Islet of Langerhans (tissue), 1 donor: ENCODE measurements at regions not wholly inside any gene's neighbourhood (a gene's known extent, or its start where the extent isn't known, plus 50 kb on each side); places are given as distances from the start of the nearest gene placed in this dataset.

Source experiments
- FAIRE-seq: peaks from one replicate; lab custom pipeline; 2011; peaks lifted over from hg19 to GRCh38; lab: Jason Lieb, UNC

DNA sequence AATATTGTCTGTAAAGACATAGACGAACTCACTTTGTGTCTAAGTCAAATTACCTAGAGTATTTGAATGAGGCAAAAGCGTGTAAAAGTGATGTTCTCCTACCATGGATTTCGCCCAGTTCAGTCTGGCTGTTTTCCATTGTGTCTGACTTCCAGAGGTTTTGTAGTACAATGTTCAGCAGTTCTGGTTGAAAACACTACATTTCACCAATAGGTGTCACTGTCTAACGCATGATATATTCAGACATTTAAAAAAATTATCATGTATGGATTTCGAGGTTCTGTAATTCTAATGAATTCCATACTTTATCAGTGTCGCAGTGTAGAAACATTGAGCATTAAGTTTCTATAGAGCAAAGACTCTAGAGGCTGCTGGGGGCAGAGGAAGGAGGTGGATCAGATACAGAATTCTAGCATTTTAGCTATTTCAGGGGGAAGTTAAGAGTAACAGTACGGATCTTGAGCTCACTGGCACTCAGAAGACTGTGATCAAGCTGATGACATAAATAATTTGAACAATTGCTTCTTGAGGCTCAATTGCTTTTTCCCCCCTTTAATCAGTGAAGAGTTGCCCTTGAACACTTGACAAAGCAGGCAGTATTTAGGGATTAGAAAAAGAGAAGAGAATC lies 196.9 kb upstream of the RHOBTB1 start:
- FAIRE-seq: peak; percentile 99

DNA sequence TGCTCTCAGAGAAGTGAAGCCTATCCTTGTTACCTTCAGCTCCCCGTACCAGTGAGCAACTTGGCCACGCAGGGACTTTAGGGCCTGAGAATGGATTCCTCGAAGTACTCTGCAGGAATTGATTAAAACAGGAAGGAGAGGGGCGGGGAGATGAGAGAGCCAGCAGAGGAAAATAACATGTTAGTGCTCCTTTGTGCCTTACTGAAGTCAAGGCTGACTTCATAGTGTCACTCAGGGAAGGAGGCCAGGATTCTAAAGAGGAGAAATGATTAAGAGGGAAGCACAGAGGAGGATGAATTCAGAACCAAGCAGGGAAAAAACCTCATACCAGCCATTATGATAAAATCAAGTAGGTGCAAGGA lies 195.6 kb upstream of the RHOBTB1 start:
- FAIRE-seq: no peak

DNA sequence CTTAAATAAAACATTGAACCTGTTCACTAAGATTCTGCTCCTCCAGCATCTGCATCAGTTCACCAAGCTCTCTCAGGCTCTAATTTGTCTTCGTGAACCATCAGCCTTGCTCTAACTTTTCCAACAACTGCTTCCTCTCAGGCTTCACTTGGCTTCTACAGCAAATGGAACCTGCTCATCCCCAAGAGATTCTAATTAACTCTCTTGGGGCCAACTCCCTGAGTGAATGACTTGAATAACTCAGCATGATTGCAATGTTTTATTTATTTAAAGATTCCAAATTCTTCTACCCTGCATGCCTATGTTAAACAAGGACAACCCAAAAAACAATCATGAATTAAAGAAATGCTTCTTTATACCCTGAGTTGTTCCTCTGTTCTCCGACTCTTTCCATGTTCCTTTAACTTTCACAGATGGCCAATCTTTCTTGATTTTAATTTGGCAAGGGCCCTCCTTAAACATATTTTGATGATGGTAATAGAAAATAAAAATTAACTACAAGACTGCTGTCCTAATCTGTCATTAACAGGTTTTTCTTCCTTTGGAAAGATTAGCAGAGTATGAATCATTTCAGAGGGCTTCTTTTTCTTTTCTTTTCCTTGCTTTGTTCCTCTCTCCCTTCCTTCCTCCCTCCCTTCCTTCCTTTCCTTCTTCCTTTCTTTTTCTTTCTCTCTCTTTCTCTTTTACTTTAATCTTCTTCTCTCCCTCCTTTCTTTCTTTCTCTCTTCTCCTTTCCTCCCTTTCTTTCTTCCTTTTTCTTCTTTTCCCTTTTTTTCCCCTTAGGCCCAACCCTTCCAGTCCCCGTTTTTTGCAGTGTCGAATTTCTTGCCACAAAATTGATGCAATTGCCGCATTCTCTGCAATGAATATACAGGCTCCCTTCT lies 195.0 kb upstream of the RHOBTB1 start:
- no peak for FAIRE-seq

DNA sequence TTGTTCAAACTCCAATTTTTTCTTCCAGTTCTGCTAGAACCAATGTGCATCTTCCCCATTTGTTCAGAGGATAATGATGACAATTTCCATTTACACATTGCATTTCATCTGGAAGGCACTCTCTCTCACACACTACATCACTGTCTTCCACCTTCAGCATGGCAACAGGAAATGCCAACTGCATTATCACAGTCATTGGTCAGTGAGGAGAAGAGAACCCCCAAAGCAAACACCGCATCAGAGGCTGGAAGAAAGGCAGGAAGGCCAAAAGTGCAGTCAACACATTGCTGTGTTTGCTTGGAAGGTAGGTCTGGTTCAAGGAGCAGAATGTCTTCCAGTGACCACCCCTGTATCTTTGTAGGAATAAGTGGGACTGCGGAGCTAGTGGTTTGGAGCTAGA lies 192.2 kb upstream of the RHOBTB1 start:
- FAIRE-seq: peak; percentile 43

DNA sequence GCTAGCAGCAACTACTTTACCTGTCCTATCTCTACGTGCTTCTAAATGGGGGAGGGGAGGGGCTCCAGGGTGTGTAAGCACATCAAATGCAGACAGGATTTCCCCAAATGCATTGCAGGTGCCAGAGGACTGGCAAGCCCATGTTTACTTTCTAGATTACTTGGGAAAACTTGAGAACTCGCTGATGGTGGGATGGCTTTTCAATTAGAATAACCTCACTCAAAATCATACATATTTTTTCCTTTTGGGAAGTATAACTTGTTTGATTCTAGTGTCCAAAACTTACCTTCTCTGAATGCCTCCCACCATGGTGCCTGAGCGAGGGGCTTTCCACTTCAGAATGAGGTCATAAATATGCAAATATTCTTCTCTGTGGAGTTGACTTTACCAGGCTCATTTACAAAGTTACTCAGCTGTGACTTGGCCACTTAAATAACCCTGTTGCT lies 191.3 kb upstream of the RHOBTB1 start:
- FAIRE-seq: no peak

DNA sequence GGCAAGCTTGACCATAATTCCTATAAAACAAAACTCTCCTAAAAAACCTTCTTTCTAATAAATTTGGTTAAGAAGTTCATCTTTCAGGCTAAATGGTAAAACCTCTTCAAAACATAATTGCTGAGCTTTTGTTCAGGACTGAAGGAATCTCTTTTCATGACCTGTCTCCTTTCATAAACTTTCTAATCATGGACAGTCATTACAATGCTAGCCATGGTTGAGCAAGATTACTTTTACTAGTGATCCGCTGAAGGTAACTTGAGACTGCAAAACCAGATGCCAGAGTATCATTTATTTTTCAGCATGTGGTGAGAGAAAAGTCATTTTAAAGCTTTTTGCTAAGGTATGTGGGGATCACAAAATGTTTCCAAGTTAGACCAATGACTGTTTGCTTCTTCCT lies 186.4 kb upstream of the RHOBTB1 start:
- FAIRE-seq: no peak

DNA sequence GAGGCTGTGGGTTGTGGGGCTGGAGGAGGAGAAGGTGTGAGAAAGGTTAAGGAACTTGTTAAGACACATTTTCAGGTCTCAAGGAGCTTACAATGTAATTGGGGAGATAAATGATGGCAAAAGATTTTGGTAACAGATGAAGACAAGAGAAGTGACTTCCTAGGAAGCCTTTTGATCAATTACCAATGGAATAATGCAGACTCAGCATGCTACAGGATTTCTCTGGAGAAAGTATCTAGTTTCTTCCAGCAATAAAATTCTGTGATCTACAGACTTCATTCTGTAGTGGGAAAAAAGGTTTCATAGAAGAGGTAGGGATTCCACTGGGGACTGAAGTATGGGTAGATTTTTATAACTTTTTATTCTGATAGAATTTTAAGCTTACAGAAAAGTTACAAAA lies 184.2 kb upstream of the RHOBTB1 start:
- no peak for FAIRE-seq

DNA sequence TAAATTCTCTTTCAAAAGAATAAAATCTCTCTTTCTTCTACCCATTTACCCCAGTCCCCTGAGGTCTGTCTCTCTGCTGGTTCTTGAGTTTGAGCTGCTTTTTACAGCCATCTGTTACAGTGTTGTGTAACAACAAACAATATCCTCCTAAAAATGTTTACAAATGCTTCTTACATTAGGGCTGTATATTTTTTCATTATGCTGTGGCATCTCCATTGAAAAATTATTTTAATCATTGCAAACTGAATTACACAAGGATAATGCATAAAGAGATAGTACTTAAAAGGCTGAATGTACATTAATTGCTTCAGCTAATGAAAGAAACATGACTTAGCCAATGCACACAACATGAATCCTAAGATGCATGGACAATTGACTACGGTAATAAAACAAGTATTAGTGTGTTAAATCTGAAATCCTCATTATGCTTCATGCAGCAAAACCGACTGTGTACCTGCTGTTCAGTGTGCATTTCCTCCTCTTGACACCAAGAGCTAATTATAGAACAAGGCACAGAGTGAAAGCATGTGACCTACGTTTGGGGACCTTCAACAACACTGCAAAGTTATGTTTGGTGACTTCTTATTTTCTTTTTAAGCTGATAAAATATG lies 181.7 kb upstream of the RHOBTB1 start:
- no peak for FAIRE-seq

DNA sequence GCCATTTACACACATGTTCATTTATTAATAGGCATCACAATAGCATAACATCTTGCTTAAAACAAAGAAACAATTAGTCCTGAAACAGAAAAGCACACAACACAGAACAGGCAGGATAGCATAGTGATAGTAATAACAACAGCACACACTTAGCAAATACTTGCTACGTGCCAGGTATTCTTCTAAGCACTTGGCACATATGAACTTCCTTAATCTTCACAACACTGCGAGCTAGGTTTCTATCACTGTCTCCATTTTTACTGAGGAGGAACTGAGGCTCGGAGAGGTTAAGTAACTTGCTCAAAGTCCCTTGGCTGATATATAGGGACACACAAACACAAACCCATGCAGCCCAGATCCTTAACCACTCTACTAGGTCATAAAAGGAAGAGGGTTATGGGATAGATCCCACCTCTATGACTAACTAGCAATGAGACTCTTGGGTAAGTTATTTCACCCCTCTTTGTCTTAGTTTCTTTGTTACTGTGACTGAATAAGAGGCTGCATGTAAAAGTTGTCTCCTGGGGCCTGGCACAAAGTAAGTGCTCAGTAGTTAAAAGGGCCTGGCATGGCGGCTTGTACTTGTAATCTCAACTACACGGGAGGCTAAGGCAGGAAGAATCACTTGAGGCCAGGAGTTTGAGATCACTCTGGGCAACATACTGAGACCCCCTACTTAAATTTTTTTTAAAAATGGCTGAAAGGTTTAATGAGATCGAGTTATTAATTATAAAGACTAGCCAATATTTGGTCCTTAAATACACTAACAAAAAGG lies 181.0 kb upstream of the RHOBTB1 start:
- no peak for FAIRE-seq

DNA sequence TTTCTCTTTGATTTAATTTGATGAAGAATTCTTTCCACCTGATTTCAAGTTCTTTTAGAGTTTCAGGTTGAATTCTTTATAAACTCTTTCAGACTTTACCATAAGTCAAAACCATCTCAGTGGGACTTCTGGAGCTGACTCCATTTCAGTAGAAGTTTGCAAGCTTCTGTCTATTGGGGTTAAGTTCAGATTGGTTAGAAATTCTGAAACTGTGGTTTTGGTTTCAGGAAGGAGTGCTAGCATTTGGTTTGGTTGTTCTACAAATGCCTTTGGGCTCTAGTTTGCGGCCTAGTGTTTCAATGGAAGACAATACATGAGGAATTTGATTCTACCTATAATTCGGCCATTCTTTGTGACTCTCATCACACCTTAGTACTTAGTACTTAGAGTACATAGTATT lies 176.8 kb upstream of the RHOBTB1 start:
- FAIRE-seq: no peak

DNA sequence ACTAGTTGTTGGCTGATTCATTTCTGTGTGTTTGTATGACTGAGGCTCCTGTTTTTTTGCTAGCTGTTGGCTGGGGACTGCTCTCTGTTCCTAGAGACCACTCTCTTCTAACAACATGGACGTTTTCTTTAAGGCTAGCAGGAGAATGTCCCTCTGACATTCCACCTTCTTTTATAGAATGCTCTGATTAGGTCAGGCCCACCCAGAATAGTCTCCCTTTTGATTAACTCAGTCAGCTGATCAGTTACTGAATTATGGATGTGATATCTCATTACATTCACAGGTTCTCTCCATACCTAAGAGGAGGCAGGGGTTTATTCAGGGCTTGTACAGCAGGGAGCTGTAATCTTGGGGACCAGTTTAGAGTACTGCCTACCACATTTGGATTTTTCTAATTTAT lies 175.6 kb upstream of the RHOBTB1 start:
- no peak for FAIRE-seq

DNA sequence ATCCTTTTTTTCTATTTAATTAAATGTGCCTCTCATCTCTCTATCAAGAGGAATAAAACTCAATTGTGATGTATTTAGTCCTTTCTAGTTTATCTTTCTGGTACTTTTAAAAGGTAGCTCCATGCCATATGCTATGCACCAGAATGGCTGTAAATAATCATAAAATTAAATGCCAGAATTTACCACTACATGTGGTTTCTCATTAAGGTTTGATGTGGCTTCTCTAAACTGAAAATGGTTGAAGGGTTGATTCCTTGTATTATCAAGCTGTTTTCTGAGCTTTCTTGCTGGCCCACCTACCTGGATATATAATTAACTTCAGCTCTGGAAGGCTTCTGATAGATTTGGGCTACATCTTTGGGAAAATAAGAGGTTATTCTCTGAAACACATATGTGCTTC lies 171.9 kb upstream of the RHOBTB1 start:
- FAIRE-seq: no peak

DNA sequence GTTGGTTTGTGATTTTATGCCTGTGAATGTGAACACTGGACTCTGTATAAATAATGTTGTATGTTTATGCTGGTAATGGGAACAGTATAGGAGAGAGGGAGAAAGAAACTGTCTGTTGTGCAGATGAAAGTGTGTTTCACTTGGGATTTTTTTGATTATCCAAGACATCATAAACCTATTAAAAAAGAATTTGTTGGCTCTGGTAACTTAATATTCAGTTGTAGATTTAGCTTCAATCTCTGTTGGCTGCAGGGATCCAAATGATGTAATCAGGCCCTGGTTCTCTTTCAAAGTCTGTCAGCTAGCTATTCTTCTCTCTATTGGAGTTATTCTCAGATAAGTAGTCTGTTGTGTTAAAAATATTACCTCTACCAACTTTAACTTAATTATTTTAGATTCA lies 168.8 kb upstream of the RHOBTB1 start:
- no peak for FAIRE-seq

DNA sequence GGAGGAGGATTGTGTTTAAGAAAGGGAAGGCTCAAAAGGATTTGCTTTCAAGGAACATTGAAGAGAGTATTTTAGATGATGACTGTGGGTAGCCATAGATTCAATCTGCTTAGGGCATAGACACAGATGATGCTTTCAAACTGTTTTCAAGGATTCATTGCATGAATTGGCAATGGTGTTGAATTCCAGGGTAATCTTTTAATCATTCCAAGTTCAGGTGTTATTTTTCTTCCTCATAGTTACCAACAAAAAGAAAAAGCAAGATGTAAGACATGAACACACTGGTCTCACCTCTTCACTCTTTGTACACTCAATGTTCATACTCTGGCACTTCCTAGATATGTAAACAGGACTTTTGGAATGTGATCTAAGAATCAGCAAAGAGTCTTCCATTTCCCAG lies 167.0 kb upstream of the RHOBTB1 start:
- FAIRE-seq: no peak

DNA sequence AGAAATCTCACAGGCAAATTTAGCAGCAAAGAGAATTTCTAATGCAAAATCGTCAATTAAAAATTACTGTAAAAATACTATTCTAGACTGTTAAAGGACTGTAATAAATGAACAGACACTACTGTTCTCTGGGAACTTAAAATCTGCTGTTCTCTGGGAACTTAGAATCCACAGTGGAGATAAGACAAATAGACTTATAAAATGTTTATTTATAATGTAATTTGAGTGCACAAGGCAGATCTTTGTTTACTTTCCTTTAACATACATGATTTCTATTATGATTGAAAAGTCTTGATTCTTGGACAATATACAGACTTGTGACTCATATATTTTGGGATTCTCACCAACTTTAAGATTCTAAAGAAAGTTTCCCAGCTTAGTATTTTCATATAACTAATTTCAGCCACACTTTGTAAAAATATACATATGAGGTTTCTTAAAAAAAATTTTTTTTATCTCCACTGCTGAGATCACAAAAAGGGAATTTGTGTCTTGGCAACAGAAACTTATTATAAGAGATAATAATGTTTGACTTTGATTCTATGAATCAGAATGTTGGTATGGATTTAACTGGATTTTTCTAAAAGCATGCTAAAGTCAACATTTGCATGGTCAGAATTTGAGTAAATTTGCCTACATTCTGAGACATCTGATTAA lies 166.3 kb upstream of the RHOBTB1 start:
- FAIRE-seq: peak; percentile 38

DNA sequence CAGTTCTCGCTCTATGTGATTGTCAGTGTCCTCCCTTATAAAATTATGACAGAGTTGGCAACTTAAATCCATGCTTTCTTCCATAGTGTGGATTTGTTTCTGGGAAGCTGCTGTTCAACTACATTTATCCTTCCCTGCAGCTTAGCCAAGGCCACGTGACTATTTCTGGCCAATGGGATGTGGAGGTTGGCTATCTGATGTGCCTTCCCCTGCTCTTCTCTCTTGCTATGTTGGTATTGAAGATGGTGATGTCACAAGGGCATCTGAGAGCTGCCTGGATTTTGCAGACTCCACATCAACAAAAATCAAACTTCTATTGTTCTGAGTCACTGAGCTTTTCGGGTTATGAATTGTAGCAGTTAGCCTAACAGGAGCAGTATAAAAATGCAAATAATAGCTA lies 164.9 kb upstream of the RHOBTB1 start:
- FAIRE-seq: no peak

DNA sequence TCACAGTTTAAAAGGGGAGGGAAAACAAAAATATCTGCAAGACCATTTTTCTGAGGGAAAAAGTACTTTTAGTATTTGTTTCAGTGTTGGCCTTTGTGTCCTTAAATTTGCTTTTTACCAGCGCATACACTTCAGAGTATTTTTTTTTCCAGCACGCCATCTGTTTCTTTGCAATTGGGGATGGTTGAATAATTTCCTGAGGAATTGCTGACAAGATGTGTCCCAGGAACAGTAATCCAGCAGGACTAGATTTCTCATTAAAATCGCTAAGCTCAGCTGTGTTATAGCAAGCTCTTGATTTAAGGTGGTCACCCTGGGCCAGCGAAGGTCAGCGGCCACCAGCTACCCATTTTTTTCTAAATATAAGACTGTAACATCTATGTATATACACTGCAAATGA lies 156.9 kb upstream of the RHOBTB1 start:
- no peak for FAIRE-seq

DNA sequence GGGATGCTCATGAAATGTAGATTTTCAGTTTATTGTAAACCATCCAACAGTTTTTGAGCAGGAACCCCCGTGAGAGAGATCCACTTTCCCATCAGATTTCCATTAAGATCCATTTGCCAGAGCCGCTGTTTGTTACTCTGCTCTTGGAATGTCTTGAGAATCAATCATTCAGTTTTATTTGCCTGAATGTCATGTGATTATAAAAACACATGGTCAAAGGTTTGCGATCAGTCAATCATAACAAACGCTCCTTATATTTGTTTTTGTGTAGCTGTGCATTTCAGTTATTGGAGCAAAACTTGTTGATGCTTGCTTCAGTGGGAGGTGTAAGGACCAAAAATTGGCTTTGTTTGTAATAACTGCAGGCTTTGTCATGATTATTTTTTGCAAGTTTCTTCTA lies 155.8 kb upstream of the RHOBTB1 start:
- no peak for FAIRE-seq

DNA sequence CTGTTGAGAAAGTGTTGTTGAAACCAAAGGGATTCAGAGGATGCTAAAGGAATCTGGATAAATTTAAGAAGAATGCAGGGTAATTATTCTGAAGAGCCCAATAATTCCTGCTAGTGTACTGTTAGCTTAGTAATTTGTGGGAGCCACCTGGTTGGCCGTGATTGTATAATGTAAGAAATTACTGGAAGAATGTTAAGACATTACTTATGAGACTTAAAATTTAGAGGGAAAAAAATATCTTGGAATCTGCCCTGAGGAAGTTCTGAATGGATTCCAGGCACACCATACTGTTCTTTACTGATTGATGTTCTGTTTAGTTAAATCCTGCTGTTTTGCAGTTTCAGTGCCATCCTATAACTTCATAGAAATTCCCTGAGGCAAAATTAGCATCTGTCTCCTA lies 155.0 kb upstream of the RHOBTB1 start:
- FAIRE-seq: no peak

DNA sequence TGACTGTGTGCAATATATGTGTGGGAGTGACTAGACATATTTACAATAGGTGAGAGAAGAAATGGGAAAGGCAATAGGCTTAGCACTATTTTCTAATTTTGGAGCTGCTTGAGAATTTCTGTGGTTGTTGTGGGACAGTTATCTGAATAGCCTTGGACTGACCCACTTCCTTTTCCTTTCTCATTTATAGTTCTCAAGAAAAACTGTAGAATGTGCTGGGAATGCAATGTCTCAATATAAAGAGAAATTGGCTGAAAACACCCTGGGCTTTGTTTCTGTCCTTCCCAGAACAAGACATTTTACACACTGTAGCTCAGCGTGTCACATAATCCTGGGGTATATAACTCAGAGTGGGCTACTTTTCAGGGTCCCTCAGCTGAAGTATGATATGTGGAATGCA lies 153.0 kb upstream of the RHOBTB1 start:
- FAIRE-seq: no peak

DNA sequence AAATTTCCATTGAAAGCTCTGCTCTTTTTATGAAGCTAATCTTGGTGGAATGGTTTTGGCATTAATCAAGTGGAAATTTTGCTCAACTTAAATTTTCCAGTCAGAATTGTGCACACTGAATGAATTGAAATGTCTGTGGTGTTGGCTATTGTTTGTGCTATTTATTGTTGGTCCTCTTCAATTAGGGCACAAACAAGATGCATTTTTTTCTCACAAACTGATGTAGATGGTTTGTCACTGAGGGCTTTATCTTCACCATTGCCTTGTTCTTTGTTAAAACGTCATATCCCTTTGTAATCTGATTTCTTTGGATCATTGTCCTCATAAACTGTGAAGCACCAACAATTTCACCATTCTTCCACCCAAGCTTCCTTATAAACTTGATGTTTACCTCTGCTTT lies 152.1 kb upstream of the RHOBTB1 start:
- no peak for FAIRE-seq

DNA sequence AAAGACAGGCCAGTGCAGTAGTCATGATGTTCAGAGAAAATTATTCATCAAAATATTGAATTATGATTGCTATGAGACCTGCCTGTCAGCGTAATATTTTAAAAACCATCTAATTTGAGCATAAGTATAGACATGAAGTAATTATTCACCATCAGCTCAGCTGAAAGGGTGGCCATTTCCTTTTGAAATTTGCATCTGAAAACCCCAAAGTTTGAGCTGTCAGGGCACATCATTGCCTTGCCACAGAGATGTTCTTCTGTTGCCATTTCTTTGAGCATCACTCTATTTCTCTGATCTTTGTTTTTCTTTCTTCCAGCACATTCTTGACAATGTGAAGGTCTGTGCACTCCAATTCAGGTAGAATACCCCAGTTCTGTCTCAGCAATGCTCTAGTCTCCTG lies 147.5 kb upstream of the RHOBTB1 start:
- no peak for FAIRE-seq
